Brain microvascular endothelial cell (primary cell): ENCODE measurements at regions not wholly inside any gene's neighbourhood (a gene's known extent, or its start where the extent isn't known, plus 50 kb on each side); places are given as distances from the start of the nearest gene placed in this dataset.

Experiments used
- DNase-seq: peaks from one replicate; pipeline ENCODE4 v3.0.0-alpha.2; 2020
- H3K27ac ChIP-seq: fragments of 250-450 bp; sonication (Bioruptor Pico); 2 replicates; pipeline ENCODE4 v1.5.1; 2020; ENCODE audit warnings: mild to moderate bottlenecking, moderate library complexity
- H3K27me3 ChIP-seq: fragments of 250-450 bp; sonication (Bioruptor Pico); replicated peaks from 2 replicates; pipeline ENCODE4 v1.5.1; 2020; ENCODE audit warnings: mild to moderate bottlenecking
- H3K36me3 ChIP-seq: fragments of 250-450 bp; sonication (Bioruptor Pico); replicated peaks from 2 replicates; pipeline ENCODE4 v1.5.1; 2020; ENCODE audit warnings: mild to moderate bottlenecking
- H3K4me3 ChIP-seq: 2 replicates; pipeline ENCODE4 v1.5.1; 2011; ENCODE audit warnings: low read depth, mild to moderate bottlenecking, control low read depth, low read length, moderate library complexity
- in situ Hi-C: cut with HindIII; loops from 2 replicates; pipeline ENCODE4 v1.10.0; 2017; ENCODE audit warnings: low sequenced_read_pairs, low pct_ligation_motif_present
- TF ChIP-seq, protein P1 (sequence below): IDR thresholded peaks from 2 replicates; pipeline ENCODE4 v1.5.1; 2011; ENCODE audit warnings: low read depth, mild to moderate bottlenecking, moderate library complexity, low read length, control low read depth, inconsistent platforms; ENCODE audit errors: missing control alignments

DNA sequence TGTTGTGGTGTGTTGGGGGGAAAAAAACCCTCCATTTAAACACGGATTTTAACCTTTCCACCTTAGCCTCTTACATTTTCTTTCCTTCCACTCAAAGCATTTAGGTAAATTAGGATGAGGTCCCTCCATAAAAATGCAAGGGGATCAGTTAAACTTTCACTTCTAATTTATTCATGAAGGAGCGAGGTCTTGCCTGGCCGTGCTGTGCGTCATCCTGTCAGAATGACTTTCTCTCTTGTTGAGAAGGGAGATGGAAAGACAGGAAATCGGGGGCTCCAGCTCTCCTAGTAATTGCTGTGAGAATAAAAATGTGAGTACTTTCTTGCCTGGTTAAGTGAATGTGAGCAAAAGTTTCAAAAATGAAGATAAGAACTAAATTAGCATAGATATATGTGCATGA lies 962.3 kb upstream of the NR2F2 start:
- peak overlapping the region; percentile 55 for H3K27ac ChIP-seq

DNA sequence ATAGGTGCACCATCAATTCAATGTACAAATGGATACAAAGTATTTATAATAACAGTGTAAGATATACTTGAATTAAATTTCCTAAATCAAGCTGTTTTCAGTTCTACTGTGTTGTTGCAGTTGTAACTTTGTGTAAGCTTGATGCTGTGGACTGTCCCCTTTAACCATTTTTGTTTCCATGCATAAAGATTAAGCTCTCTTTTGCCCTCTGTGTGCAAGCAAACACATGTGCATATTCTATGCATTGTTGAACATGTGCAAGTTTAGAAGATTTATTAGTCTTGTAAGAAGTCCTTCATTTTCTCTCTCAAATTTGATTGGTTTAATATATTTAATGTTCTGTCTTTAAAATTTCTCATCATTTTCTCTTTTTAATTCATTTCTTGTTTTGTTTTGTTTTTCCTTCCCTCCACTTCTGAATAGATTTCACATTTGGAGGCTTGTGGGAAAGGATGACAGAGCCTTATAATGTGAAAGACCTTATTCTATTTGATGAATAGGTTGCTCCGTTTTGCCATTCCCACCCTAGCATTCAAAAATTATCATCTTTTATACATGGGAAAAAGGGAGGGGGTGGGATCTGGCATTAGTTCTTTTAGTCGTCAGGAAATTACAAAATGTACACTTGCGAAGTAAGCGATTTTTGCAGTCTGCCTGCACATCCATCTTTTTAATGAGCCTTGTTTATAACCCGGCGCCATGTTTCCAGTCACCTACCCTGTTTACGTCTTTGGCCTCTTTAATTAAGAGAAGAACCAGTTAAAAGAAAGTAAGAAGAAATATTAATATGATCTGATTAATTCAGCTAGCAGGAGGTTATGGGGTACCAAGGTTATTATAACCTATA lies 961.5 kb upstream of the NR2F2 start:
- in situ Hi-C loops, result no loop called here
- Histone ChIP-seq H3K27ac (no peak overlapping the region), H3K27me3 (no peaks in the 10 kb centered on the region), H3K4me3 (no peak overlapping the region), H3K36me3 (no peaks in the 10 kb centered on the region)
- TF ChIP-seq, protein P1, sequence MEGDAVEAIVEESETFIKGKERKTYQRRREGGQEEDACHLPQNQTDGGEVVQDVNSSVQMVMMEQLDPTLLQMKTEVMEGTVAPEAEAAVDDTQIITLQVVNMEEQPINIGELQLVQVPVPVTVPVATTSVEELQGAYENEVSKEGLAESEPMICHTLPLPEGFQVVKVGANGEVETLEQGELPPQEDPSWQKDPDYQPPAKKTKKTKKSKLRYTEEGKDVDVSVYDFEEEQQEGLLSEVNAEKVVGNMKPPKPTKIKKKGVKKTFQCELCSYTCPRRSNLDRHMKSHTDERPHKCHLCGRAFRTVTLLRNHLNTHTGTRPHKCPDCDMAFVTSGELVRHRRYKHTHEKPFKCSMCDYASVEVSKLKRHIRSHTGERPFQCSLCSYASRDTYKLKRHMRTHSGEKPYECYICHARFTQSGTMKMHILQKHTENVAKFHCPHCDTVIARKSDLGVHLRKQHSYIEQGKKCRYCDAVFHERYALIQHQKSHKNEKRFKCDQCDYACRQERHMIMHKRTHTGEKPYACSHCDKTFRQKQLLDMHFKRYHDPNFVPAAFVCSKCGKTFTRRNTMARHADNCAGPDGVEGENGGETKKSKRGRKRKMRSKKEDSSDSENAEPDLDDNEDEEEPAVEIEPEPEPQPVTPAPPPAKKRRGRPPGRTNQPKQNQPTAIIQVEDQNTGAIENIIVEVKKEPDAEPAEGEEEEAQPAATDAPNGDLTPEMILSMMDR, result no peak
- DNase-seq, result no peak

More for the DNA sequence above, 962.3 kb upstream of the NR2F2 start:
- Histone ChIP-seq H3K27me3 (no peaks in the 10 kb centered on the region), H3K36me3 (no peaks in the 10 kb centered on the region), H3K4me3 (peak overlapping the region; percentile 15)
- TF ChIP-seq, protein P1, result no peak
- DNase-seq, result peak; percentile 35
- in situ Hi-C loops, result no loop called here

DNA sequence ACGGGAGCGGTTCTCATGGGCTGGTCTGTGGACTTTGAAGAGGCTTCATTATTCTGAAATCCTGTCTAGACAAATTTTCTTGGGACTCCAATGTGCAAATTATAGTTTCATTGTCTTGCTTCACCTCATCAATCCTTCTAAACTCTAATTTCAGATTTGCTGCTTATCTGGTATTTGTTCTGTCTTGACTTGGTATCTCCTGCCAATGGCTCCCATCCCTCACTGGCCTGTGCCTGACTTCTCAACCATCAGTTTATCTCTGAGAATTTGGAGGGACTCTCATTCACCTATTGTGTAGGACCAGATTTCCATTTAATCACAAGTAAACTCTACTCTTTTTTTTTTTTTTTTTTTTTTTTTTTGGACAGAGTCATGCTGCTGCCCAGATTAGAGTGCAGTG lies 960.2 kb upstream of the NR2F2 start:
- H3K27me3 ChIP-seq, result no peaks in the 10 kb centered on the region
- H3K4me3 ChIP-seq, result no peak overlapping the region
- H3K36me3 ChIP-seq, result no peaks in the 10 kb centered on the region
- in situ Hi-C loops, result no loop called here
- no peak overlapping the region for H3K27ac ChIP-seq
- no peak for DNase-seq
- TF ChIP-seq, protein P1, result no peak

DNA sequence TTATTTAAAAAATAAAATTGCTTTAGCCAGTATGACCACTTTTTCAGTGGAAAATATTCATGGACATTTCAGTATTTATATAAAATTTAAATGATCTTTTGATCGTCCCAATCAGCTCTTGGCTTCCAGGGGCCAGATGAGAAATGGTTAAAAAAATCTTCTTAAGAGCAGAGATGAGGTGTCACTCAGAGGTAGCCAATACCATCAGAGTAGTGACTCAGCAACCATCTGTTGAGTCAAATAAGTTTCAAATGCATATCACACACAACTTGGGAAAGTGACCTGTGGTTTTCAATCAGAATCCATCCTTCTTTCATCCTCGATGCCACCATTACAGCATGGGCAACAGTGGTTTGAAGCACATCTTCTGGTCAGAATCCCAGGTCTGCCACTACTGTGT lies 958.8 kb upstream of the NR2F2 start:
- Histone ChIP-seq H3K4me3 (no peak overlapping the region), H3K27ac (no peak overlapping the region), H3K36me3 (no peaks in the 10 kb centered on the region), H3K27me3 (no peaks in the 10 kb centered on the region)
- DNase-seq, result peak; percentile 20
- in situ Hi-C loops, result no loop called here
- TF ChIP-seq, protein P1, result no peak

DNA sequence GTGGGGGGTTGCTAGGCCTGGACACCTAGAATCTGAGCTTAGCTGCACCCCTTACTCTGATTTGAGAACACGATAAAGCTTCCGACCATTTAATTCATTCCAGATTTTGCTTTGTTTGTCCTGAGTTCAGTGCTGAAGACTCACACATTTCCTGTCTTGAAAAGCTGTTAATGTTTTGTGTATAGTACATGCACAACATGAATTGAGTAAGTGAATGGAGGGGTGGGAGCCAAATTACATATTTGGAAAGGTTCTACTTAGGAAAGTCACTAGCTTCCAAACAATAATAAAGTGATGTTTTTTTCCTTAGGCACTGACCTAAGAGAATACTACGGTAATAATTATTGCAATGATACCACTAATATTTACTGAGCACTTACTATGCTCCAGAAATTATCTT lies 955.2 kb upstream of the NR2F2 start:
- DNase-seq, result no peak
- TF ChIP-seq, protein P1, result no peak

DNA sequence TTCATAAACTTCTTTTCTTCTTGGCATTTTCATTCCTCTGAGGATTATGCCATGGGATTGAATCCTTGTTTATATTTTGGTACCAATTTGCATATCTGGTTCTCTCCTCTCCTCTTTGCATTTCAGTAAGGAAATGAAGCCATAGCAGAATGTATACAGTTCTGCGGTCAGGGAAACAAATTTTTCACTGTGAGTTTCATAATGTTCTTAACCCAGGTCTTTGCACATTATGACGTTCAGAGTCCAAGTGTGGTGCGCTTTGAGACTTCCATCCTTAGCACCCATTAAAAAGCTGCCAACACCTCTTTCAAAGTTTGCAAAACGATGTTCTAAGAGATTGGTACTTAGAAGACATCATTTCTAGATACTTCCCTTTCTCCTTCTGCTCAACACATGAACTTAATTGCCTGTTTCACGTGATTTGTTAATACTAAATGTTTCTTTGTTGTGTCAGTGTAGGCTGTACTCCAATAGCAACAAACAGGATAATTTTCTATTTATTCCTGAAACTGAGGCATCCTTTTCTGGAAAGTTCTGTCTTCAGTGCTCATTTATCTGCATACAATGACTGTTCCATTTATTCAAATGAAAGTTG lies 953.1 kb upstream of the NR2F2 start:
- TF ChIP-seq, protein P1, result no peak
- no peaks in the 10 kb centered on the region for H3K36me3 ChIP-seq
- no peak overlapping the region for H3K27ac ChIP-seq
- in situ Hi-C loops, result no loop called here
- no peaks in the 10 kb centered on the region for H3K27me3 ChIP-seq
- DNase-seq, result no peak
- H3K4me3 ChIP-seq, result no peak overlapping the region

More for the DNA sequence above, 955.2 kb upstream of the NR2F2 start:
- Histone ChIP-seq H3K36me3 (no peaks in the 10 kb centered on the region), H3K4me3 (no peak overlapping the region), H3K27me3 (no peaks in the 10 kb centered on the region), H3K27ac (no peak overlapping the region)
- in situ Hi-C loops, result no loop called here
